ENCODE measurements at regions not wholly inside any gene's neighbourhood (a gene's known extent, or its start where the extent isn't known, plus 50 kb on each side); places are given as distances from the start of the nearest gene placed in this dataset.

DNA sequence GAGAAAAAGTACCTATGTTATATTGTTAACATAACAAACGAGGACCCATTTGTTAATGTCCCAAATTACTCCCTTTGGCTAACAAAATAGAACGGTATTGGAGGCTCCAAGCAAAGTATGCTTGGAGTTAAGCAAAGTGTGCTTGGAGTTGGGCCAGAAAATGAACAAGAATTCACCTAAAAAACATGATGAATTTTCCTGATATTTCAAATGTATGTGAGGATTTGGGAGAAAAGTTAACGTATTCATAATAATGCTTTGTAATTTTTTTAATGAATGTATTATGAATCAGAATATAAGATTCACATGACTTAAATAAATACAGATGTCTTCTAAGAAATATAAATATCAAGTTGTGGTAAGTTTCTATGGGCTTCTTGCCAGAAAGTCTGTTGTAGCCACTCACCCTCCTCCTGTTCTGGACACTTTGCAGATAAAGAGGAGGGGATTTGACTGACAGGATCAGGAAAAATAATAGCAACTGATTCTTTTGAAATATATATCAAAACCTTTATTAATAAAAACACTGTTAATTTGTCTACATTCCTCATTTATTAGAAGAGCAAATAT lies 423.7 kb upstream of the MMADHC start:
- TF ChIP-seq POLR2A (IDR thresholded peaks at IDR 0.05): no peak
- TF ChIP-seq, protein P1, sequence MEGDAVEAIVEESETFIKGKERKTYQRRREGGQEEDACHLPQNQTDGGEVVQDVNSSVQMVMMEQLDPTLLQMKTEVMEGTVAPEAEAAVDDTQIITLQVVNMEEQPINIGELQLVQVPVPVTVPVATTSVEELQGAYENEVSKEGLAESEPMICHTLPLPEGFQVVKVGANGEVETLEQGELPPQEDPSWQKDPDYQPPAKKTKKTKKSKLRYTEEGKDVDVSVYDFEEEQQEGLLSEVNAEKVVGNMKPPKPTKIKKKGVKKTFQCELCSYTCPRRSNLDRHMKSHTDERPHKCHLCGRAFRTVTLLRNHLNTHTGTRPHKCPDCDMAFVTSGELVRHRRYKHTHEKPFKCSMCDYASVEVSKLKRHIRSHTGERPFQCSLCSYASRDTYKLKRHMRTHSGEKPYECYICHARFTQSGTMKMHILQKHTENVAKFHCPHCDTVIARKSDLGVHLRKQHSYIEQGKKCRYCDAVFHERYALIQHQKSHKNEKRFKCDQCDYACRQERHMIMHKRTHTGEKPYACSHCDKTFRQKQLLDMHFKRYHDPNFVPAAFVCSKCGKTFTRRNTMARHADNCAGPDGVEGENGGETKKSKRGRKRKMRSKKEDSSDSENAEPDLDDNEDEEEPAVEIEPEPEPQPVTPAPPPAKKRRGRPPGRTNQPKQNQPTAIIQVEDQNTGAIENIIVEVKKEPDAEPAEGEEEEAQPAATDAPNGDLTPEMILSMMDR (IDR thresholded peaks at IDR 0.05): no peak
